OCI-LY7 (cell line): ENCODE measurements at regions not wholly inside any gene's neighbourhood (a gene's known extent, or its start where the extent isn't known, plus 50 kb on each side); places are given as distances from the start of the nearest gene placed in this dataset.

ENCODE experiments used
- BruUV-seq: library from RNA; stranded (reverse); fragments of 400-500 nt; replicated peaks from 2 replicates; lab custom pipeline; 2021; lab: Mats Ljungman, UMichigan
- CTCF ChIA-PET: fragments of 300-600 bp; sonication (Branson Sonifier 250); formaldehyde crosslinking; loops from one replicate; lab custom pipeline; 2022; ENCODE audit warnings: antibody characterized with exemption; ENCODE audit not compliant: unreplicated experiment; lab: Charles Lee
- POLR2A ChIA-PET: fragments of 300-600 bp; sonication (Branson Sonifier 250); formaldehyde crosslinking; loops from one replicate; lab custom pipeline; 2022; ENCODE audit warnings: antibody characterized with exemption; lab: Charles Lee
- DNase-seq: peaks from one replicate; pipeline ENCODE4 v3.0.0-alpha.2; 2015; ENCODE audit warnings: low spot score
- H2AFZ ChIP-seq: fragments of 200-600 bp; sonication (generic), shearing (Covaris generic); 2 replicates; pipeline ENCODE4 v1.6.1; 2014; ENCODE audit warnings: mild to moderate bottlenecking, antibody characterized with exemption, low read length, moderate library complexity
- H3K27ac ChIP-seq: fragments of 200-600 bp; sonication (generic); 2 replicates; pipeline ENCODE4 v1.5.1; 2014; ENCODE audit warnings: mixed run types, low read depth, mild to moderate bottlenecking, moderate library complexity, low read length, inconsistent platforms; ENCODE audit not compliant: poor library complexity, severe bottlenecking
- H3K36me3 ChIP-seq: fragments of 200-600 bp; sonication (generic); 2 replicates; pipeline ENCODE4 v1.6.1; 2014; ENCODE audit warnings: mild to moderate bottlenecking, antibody characterized with exemption, low read length, moderate library complexity, mixed read lengths; ENCODE audit not compliant: insufficient read depth
- H3K4me1 ChIP-seq: fragments of 200-600 bp; sonication (generic); 2 replicates; pipeline ENCODE4 v1.5.1; 2014; ENCODE audit warnings: mild to moderate bottlenecking, low read length; ENCODE audit not compliant: insufficient read depth, poor library complexity, severe bottlenecking
- H3K4me2 ChIP-seq: fragments of 200-600 bp; sonication (generic); 2 replicates; pipeline ENCODE4 v1.6.1; 2014; ENCODE audit warnings: mild to moderate bottlenecking, low read length
- H3K4me3 ChIP-seq: fragments of 200-600 bp; sonication (generic); 2 replicates; pipeline ENCODE4 v1.5.1; 2014; ENCODE audit warnings: mild to moderate bottlenecking, low read depth, low read length; ENCODE audit not compliant: poor library complexity, severe bottlenecking
- H3K79me2 ChIP-seq: fragments of 200-600 bp; sonication (generic); 2 replicates; pipeline ENCODE4 v1.6.1; 2016; ENCODE audit warnings: low read depth, mild to moderate bottlenecking, low read length, moderate library complexity, mixed read lengths; ENCODE audit not compliant: insufficient read depth
- H3K9me2 ChIP-seq: fragments of 200-600 bp; sonication (generic); 2 replicates; pipeline ENCODE4 v1.6.1; 2016; ENCODE audit warnings: mild to moderate bottlenecking, low read length, mixed read lengths; ENCODE audit not compliant: insufficient read depth
- H3K9me3 ChIP-seq: fragments of 200-600 bp; sonication (generic); 2 replicates; pipeline ENCODE4 v1.6.1; 2014; ENCODE audit warnings: mild to moderate bottlenecking, mixed run types, low read length, mixed read lengths
- H4K20me1 ChIP-seq: fragments of 200-600 bp; sonication (generic); 2 replicates; pipeline ENCODE4 v1.6.1; 2014; ENCODE audit warnings: mild to moderate bottlenecking, antibody characterized with exemption, low read length, moderate library complexity, mixed read lengths; ENCODE audit not compliant: insufficient read depth
- EZH2phosphoT487 ChIP-seq: fragments of 200-600 bp; sonication (generic); IDR thresholded peaks from 2 replicates; pipeline ENCODE4 v1.6.1; 2018; ENCODE audit warnings: low read depth, borderline replicate concordance, mild to moderate bottlenecking, mixed run types, antibody characterized with exemption, low read length, moderate library complexity, mixed read lengths
- intact Hi-C: fragments of 100-400 bp; cut with micrococcal nuclease; formaldehyde crosslinking; loops from one replicate; pipeline ENCODE4 v1.10.0; 2022; ENCODE audit not compliant: unreplicated experiment
- TF ChIP-seq, protein P1 (sequence below): fragments of 200-600 bp; sonication (generic); conservative IDR thresholded peaks from 2 replicates; pipeline ENCODE4 v1.5.1; 2014; ENCODE audit warnings: mild to moderate bottlenecking, antibody characterized with exemption, low read length, moderate library complexity, mixed read lengths

DNA sequence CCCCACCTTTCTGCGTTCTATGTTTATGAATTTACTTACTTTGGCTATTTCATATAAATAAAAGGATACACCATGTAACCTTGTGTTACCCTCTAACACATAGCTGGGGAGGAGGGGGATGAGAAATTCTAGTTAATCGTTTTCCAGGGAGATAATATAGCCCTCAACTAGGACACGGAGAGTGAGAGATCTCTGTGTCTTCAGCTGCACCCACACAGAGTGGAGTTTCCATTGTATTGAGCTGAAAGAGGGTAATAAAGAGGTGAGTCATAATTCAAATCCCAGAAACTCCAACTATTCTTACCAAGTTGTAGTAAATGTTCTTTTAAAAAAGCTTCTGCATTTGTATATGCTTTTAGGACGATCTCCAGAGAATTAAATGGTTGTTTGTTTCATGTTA is 110.1 kb upstream of the SULT1C3 start:
- Histone ChIP-seq H3K36me3 (no peaks in the 10 kb centered on the region), H2AFZ (no peak overlapping the region), H4K20me1 (no peaks in the 10 kb centered on the region), H3K79me2 (no peaks in the 10 kb centered on the region), H3K4me3 (no peak overlapping the region), H3K4me1 (no peaks in the 10 kb centered on the region), H3K9me3 (no peaks in the 10 kb centered on the region), H3K9me2 (no peaks in the 10 kb centered on the region), H3K4me2 (no peak overlapping the region), H3K27ac (no peak overlapping the region)
- ChIA-PET CTCF (no interaction called here), POLR2A (no interaction called here)
- BruUV-seq: no TSS peak
- DNase-seq: no peak
- TF ChIP-seq EZH2phosphoT487: no peak
- TF ChIP-seq, protein P1, sequence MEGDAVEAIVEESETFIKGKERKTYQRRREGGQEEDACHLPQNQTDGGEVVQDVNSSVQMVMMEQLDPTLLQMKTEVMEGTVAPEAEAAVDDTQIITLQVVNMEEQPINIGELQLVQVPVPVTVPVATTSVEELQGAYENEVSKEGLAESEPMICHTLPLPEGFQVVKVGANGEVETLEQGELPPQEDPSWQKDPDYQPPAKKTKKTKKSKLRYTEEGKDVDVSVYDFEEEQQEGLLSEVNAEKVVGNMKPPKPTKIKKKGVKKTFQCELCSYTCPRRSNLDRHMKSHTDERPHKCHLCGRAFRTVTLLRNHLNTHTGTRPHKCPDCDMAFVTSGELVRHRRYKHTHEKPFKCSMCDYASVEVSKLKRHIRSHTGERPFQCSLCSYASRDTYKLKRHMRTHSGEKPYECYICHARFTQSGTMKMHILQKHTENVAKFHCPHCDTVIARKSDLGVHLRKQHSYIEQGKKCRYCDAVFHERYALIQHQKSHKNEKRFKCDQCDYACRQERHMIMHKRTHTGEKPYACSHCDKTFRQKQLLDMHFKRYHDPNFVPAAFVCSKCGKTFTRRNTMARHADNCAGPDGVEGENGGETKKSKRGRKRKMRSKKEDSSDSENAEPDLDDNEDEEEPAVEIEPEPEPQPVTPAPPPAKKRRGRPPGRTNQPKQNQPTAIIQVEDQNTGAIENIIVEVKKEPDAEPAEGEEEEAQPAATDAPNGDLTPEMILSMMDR: no peak
- intact Hi-C loops: no loop called here

DNA sequence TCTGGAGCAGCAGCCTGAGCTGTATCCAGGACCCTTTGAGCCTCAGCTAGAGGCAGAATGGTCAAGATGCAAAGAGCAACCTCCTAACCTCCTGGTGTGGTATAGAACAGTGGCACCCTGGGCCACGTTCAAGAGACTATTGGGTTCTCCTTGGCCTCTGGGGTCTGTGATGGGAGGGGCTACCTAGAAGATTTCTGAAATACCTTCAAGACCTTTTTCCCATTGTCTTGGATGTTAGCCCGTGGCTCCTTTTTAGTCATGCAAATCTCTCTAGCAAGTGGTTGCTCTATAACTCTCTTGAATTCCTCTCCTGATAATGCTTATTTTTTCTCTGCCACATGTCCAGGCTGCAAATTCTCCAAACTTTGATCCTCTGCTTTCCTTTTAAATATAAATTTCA is 106.3 kb upstream of the SULT1C3 start:
- BruUV-seq: no TSS peak
- CTCF ChIA-PET: no interaction called here

DNA sequence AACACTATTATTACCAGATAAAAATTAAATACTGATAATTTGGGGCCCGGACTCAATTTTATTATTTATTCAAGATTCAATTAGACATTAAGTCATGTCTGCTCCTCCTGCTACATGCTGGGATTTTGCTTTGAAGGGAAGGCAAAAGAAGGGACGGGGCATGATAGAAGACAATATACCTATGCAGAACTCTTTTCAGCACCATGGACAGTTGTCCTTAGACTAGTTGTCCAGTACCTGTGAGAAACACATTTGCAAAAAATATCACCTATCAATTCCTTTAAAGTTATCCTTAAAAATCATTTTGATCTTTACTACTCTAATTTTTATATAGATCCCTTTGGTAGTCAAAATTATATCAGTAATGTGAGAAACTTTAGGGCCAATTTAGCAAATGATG is 100.2 kb upstream of the SULT1C3 start:
- no peak overlapping the region for H2AFZ ChIP-seq
- POLR2A ChIA-PET: no interaction called here
- no peaks in the 10 kb centered on the region for H3K4me1 ChIP-seq
- intact Hi-C loops: no loop called here
- H3K79me2 ChIP-seq: no peaks in the 10 kb centered on the region
- no peak overlapping the region for H3K4me3 ChIP-seq
- peak; percentile 20 for DNase-seq
- no peak overlapping the region for H3K27ac ChIP-seq
- H3K4me2 ChIP-seq: no peak overlapping the region
- no peaks in the 10 kb centered on the region for H4K20me1 ChIP-seq
- no peaks in the 10 kb centered on the region for H3K9me3 ChIP-seq
- H3K9me2 ChIP-seq: no peaks in the 10 kb centered on the region
- TF ChIP-seq, protein P1: no peak
- TF ChIP-seq EZH2phosphoT487: no peak
- BruUV-seq: no TSS peak
- CTCF ChIA-PET: interaction anchor here (1.1 kb wide), 1 partner anchor 14 kb away, joined by 3 read pairs; no protein-coding TSS in a partner anchor
- H3K36me3 ChIP-seq: no peaks in the 10 kb centered on the region

More for the DNA sequence above, 106.3 kb upstream of the SULT1C3 start:
- POLR2A ChIA-PET: interaction anchor here (0.6 kb wide), 1 partner anchor 779 kb away, joined by 4 read pairs; no protein-coding TSS in a partner anchor
- Histone ChIP-seq H2AFZ (no peak overlapping the region), H3K4me1 (no peaks in the 10 kb centered on the region), H3K4me2 (no peak overlapping the region), H3K9me2 (no peaks in the 10 kb centered on the region), H3K9me3 (no peaks in the 10 kb centered on the region), H3K79me2 (no peaks in the 10 kb centered on the region), H3K4me3 (no peak overlapping the region), H3K36me3 (no peaks in the 10 kb centered on the region), H4K20me1 (no peaks in the 10 kb centered on the region), H3K27ac (no peak overlapping the region)
- TF ChIP-seq, protein P1: no peak
- no peak for TF ChIP-seq EZH2phosphoT487
- no peak for DNase-seq
- intact Hi-C loops: no loop called here
